HCT116 (cell line): ENCODE measurements at regions not wholly inside any gene's neighbourhood (a gene's known extent, or its start where the extent isn't known, plus 50 kb on each side); places are given as distances from the start of the nearest gene placed in this dataset.

Experiments
- ATAC-seq: fragments of 200-7000 bp; cut with Tn5 transposase; 2 replicates; pipeline ENCODE4 v1.9.1; 2020; ENCODE audit warnings: mild to moderate bottlenecking, moderate library complexity
- BruUV-seq: library from RNA; stranded (reverse); fragments of 400-500 nt; replicated peaks from 2 replicates; lab custom pipeline; 2021; lab: Mats Ljungman, UMichigan
- CTCF ChIA-PET: fragments of 300-600 bp; sonication (Branson Sonifier 250); formaldehyde crosslinking; loops from one replicate; lab custom pipeline; 2021; ENCODE audit warnings: antibody characterized with exemption; lab: Charles Lee
- POLR2A ChIA-PET: fragments of 300-600, 350-600 bp; sonication (Branson Sonifier 250); formaldehyde crosslinking; loops from one replicate; lab custom pipeline; 2021; ENCODE audit warnings: antibody characterized with exemption; lab: Charles Lee
- RAD21 ChIA-PET, 2 experiments: fragments of 300-600 bp; sonication (Branson Sonifier 250); formaldehyde crosslinking; loops; one replicate each; lab custom pipeline; 2023; ENCODE audit warnings: low total read pairs in 2 of 2; ENCODE audit not compliant: uncharacterized antibody in 2 of 2, unreplicated experiment in 2 of 2, low non-redundant PET in 1 of 2; lab: Charles Lee
- DNase-seq: peaks from one replicate; pipeline ENCODE4 v3.0.0-alpha.2; 2010; ENCODE audit warnings: low read depth, low spot score
- H2AFZ ChIP-seq: fragments of 200-600 bp; shearing (Covaris generic), sonication (generic); 2 replicates; pipeline ENCODE4 v1.6.1; 2017; ENCODE audit warnings: low read depth, mixed run types, mixed read lengths, antibody characterized with exemption, low read length; ENCODE audit not compliant: poor library complexity, severe bottlenecking
- H3K27ac ChIP-seq: 2 replicates; pipeline ENCODE4 v1.5.1; 2012; ENCODE audit warnings: low read depth, low read length
- H3K27me3 ChIP-seq: fragments of 200-600 bp; sonication (generic); 2 replicates; pipeline ENCODE4 v1.6.1; 2016; ENCODE audit warnings: mixed run types, low read length, mixed read lengths; ENCODE audit not compliant: insufficient read depth
- H3K36me3 ChIP-seq, 2 experiments: fragments of 200-500 bp in 1 of 2; fragments of 200-600 bp in 1 of 2; sonication (Bioruptor generic) in 1 of 2; sonication (generic) in 1 of 2; 2 replicates each; pipeline versions ENCODE4 v1.5.1 to v1.6.1; 2014 to 2016; ENCODE audit warnings: low read length in 2 of 2, inconsistent platforms in 1 of 2, mixed read lengths in 1 of 2, mixed run types in 1 of 2; ENCODE audit not compliant: insufficient read depth in 2 of 2, control insufficient read depth in 1 of 2
- H3K4me1 ChIP-seq, 2 experiments: fragments of 200-600 bp in 1 of 2; sonication (generic) in 1 of 2; 2 replicates each; pipeline versions ENCODE4 v1.5.1 to v1.6.1; 2012 to 2017; ENCODE audit warnings: low read length in 2 of 2, inconsistent platforms in 1 of 2, mild to moderate bottlenecking in 1 of 2, mixed read lengths in 1 of 2, mixed run types in 1 of 2, moderate library complexity in 1 of 2; ENCODE audit not compliant: insufficient read depth in 2 of 2, control insufficient read depth in 1 of 2
- H3K4me2 ChIP-seq: fragments of 200-600 bp; sonication (generic); 2 replicates; pipeline ENCODE4 v1.6.1; 2017; ENCODE audit warnings: mixed run types, low read length, mixed read lengths
- H3K4me3 ChIP-seq, 2 experiments: fragments of 200-600 bp in 1 of 2; sonication (generic) in 1 of 2; replicated peaks in 1 of 2; 2 replicates each; pipeline ENCODE4 v1.5.1; 2011 to 2016; ENCODE audit warnings: low read length in 2 of 2, control low read depth in 1 of 2, low read depth in 1 of 2, mild to moderate bottlenecking in 1 of 2, mixed read lengths in 1 of 2, mixed run types in 1 of 2
- H3K79me2 ChIP-seq: fragments of 200-600 bp; sonication (generic); 2 replicates; pipeline ENCODE4 v1.6.1; 2017; ENCODE audit warnings: mild to moderate bottlenecking, mixed run types, low read length, moderate library complexity, mixed read lengths; ENCODE audit not compliant: insufficient read depth
- H3K9ac ChIP-seq: fragments of 200-600 bp; sonication (generic); 2 replicates; pipeline ENCODE4 v1.6.1; 2016; ENCODE audit warnings: low read length, mixed read lengths
- H3K9me2 ChIP-seq: fragments of 200-600 bp; sonication (generic), shearing (Covaris generic); 2 replicates; pipeline ENCODE4 v1.6.1; 2017; ENCODE audit warnings: mixed run types, mild to moderate bottlenecking, moderate library complexity; ENCODE audit not compliant: insufficient read depth
- H3K9me3 ChIP-seq, 2 experiments: fragments of 200-500 bp in 1 of 2; fragments of 200-600 bp in 1 of 2; sonication (Bioruptor generic) in 1 of 2; sonication (generic) in 1 of 2; 2 replicates each; pipeline ENCODE4 v1.6.1; 2014 to 2017; ENCODE audit warnings: low read length in 2 of 2, mixed read lengths in 2 of 2, inconsistent platforms in 1 of 2, low read depth in 1 of 2, mild to moderate bottlenecking in 1 of 2, mixed run types in 1 of 2, moderate library complexity in 1 of 2; ENCODE audit not compliant: control insufficient read depth in 1 of 2, insufficient read depth in 1 of 2
- H4K20me1 ChIP-seq: fragments of 200-600 bp; sonication (generic), shearing (Covaris generic); 2 replicates; pipeline ENCODE4 v1.6.1; 2017; ENCODE audit warnings: mixed run types, mild to moderate bottlenecking, moderate library complexity; ENCODE audit not compliant: insufficient read depth
- CBX3 ChIP-seq: IDR thresholded peaks from 2 replicates; pipeline ENCODE4 v1.6.1; 2012; ENCODE audit warnings: low read depth
- CEBPB ChIP-seq: IDR thresholded peaks from 2 replicates; pipeline ENCODE4 v1.6.1; 2012; ENCODE audit warnings: low read depth
- EZH2phosphoT487 ChIP-seq: fragments of 200-600 bp; IDR thresholded peaks from 2 replicates; pipeline ENCODE4 v1.6.1; 2018; ENCODE audit warnings: antibody characterized with exemption, borderline replicate concordance
- FOSL1 ChIP-seq: IDR thresholded peaks from 2 replicates; pipeline ENCODE4 v1.6.1; 2012; ENCODE audit warnings: low read depth
- JUND ChIP-seq: IDR thresholded peaks from 2 replicates; pipeline ENCODE4 v1.6.1; 2012
- RAD21 ChIP-seq: IDR thresholded peaks from 2 replicates; pipeline ENCODE4 v1.6.1; 2012; ENCODE audit warnings: low read depth, mild to moderate bottlenecking
- REST ChIP-seq: IDR thresholded peaks from 2 replicates; pipeline ENCODE4 v1.6.1; 2012; ENCODE audit warnings: low read depth
- SIN3A ChIP-seq: IDR thresholded peaks from 2 replicates; pipeline ENCODE4 v1.6.1; 2012; ENCODE audit warnings: low read depth
- TCF7L2 ChIP-seq: IDR thresholded peaks from 2 replicates; pipeline ENCODE4 v1.7.0; 2011; ENCODE audit warnings: borderline replicate concordance, inconsistent platforms; ENCODE audit not compliant: insufficient read depth, insufficient read length; ENCODE audit errors: extremely low read depth
- ZNF274 ChIP-seq: fragments of 200-500 bp; sonication (Bioruptor generic); IDR thresholded peaks from 2 replicates; pipeline ENCODE4 v1.6.1; 2014; ENCODE audit warnings: mild to moderate bottlenecking, low read depth, low read length, inconsistent platforms
- intact Hi-C: fragments of 100-400 bp; cut with micrococcal nuclease; formaldehyde crosslinking; loops from 2 replicates; pipeline ENCODE4 v1.10.0; 2022
- TF ChIP-seq, protein P1 (sequence below), 3 experiments: fragments of 200-600 bp in 1 of 3; sonication (generic) in 1 of 3; IDR thresholded peaks in 2 of 3; conservative IDR thresholded peaks in 1 of 3; 2 replicates each; pipeline ENCODE4 v1.5.1; 2012 to 2017; ENCODE audit warnings: low read depth in 2 of 3, low read length in 2 of 3, antibody characterized with exemption in 1 of 3, borderline replicate concordance in 1 of 3, control low read depth in 1 of 3, mild to moderate bottlenecking in 1 of 3, mixed read lengths in 1 of 3, mixed run types in 1 of 3, moderate library complexity in 1 of 3; ENCODE audit not compliant: insufficient read depth in 1 of 3

DNA sequence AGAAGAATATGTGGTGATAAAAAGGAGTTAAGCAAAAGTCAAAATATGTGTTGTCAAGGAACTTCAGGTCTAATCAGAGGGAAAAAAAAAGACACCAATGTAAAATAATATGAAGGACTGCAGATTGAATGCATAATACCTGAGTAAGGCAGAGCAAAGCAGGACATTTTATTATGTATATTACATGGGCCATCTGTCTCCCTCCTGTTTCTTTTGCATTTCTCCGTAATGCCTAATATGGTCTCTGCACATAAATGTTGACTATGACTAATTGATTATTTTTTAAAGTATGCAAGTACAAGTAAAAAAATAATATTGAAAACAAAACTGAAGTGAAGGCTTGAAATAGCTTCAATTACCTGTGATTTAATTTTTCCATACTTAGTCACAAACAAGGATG, 384.7 kb upstream of the MAN1A1 start:
- Histone ChIP-seq H2AFZ (no peak overlapping the region), H3K9me2 (no peaks in the 10 kb centered on the region), H3K9me3 (no peaks in the 10 kb centered on the region), H3K27ac (no peak overlapping the region), H3K4me1 (no peaks in the 10 kb centered on the region), H3K4me3 (no peak overlapping the region), H4K20me1 (no peaks in the 10 kb centered on the region), H3K27me3 (no peaks in the 10 kb centered on the region), H3K79me2 (no peaks in the 10 kb centered on the region), H3K36me3 (no peaks in the 10 kb centered on the region), H3K4me2 (no peak overlapping the region), H3K9ac (no peak overlapping the region)
- ATAC-seq (no peak), DNase-seq (no peak)
- ChIA-PET RAD21 (no interaction called here), POLR2A (no interaction called here), CTCF (no interaction called here)
- BruUV-seq: no TSS peak
- TF ChIP-seq RAD21: no peak
- TF ChIP-seq CBX3: no peak
- no peak for TF ChIP-seq CEBPB
- TF ChIP-seq EZH2phosphoT487: no peak
- TF ChIP-seq TCF7L2: no peak
- TF ChIP-seq FOSL1: no peak
- no peak for TF ChIP-seq JUND
- TF ChIP-seq, protein P1, sequence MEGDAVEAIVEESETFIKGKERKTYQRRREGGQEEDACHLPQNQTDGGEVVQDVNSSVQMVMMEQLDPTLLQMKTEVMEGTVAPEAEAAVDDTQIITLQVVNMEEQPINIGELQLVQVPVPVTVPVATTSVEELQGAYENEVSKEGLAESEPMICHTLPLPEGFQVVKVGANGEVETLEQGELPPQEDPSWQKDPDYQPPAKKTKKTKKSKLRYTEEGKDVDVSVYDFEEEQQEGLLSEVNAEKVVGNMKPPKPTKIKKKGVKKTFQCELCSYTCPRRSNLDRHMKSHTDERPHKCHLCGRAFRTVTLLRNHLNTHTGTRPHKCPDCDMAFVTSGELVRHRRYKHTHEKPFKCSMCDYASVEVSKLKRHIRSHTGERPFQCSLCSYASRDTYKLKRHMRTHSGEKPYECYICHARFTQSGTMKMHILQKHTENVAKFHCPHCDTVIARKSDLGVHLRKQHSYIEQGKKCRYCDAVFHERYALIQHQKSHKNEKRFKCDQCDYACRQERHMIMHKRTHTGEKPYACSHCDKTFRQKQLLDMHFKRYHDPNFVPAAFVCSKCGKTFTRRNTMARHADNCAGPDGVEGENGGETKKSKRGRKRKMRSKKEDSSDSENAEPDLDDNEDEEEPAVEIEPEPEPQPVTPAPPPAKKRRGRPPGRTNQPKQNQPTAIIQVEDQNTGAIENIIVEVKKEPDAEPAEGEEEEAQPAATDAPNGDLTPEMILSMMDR (IDR thresholded peaks at IDR 0.05 in 2 of 3, conservative IDR thresholded peaks at IDR 0.05 in 1 of 3; ENCODE audit: borderline replicate concordance in 1 of 3, insufficient read depth in 1 of 3, low read depth in 2 of 3, low read length in 2 of 3): no peak
- no peak for TF ChIP-seq REST
- no peak for TF ChIP-seq ZNF274
- no peak for TF ChIP-seq SIN3A
- intact Hi-C loops: no loop called here
